ENCODE measurements at regions not wholly inside any gene's neighbourhood (a gene's known extent, or its start where the extent isn't known, plus 50 kb on each side); places are given as distances from the start of the nearest gene placed in this dataset.

DNA sequence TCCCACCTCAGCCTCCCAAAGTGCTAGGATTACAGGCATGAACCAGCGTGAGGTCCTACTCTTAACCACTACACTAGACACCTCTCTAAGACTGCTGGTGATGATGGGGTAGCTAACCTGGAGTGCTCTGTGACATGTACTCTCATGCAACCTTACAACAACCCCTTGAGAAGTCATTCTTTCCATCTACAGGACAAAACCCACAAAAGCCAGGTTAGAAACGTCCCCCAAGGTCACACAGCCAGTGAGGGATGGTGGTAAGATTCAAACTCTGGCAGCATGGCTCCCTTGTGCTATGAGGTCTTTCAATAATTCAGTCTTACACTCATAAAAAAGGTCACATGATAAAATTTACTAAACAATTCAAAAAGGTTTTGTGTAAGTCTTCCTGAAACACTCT, 94.8 kb upstream of the SERTAD2 start:
- TF ChIP-seq, protein P1, sequence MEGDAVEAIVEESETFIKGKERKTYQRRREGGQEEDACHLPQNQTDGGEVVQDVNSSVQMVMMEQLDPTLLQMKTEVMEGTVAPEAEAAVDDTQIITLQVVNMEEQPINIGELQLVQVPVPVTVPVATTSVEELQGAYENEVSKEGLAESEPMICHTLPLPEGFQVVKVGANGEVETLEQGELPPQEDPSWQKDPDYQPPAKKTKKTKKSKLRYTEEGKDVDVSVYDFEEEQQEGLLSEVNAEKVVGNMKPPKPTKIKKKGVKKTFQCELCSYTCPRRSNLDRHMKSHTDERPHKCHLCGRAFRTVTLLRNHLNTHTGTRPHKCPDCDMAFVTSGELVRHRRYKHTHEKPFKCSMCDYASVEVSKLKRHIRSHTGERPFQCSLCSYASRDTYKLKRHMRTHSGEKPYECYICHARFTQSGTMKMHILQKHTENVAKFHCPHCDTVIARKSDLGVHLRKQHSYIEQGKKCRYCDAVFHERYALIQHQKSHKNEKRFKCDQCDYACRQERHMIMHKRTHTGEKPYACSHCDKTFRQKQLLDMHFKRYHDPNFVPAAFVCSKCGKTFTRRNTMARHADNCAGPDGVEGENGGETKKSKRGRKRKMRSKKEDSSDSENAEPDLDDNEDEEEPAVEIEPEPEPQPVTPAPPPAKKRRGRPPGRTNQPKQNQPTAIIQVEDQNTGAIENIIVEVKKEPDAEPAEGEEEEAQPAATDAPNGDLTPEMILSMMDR (IDR thresholded peaks at IDR 0.05): no peak
- no peak for TF ChIP-seq POLR2A (IDR thresholded peaks at IDR 0.05)
